HG03558 (cell line): ENCODE measurements at regions not wholly inside any gene's neighbourhood (a gene's known extent, or its start where the extent isn't known, plus 50 kb on each side); places are given as distances from the start of the nearest gene placed in this dataset.
A peak's percentile ranks its signal among the peaks of the same experiment; 100 is the strongest.

Source experiments
- ATAC-seq: cut with Tn5 transposase; IDR thresholded peaks from one replicate; pipeline ENCODE4 v1.9.1; 2021; ENCODE audit warnings: moderate number of reproducible peaks; ENCODE audit not compliant: unreplicated experiment; ENCODE audit errors: extremely low read depth

DNA sequence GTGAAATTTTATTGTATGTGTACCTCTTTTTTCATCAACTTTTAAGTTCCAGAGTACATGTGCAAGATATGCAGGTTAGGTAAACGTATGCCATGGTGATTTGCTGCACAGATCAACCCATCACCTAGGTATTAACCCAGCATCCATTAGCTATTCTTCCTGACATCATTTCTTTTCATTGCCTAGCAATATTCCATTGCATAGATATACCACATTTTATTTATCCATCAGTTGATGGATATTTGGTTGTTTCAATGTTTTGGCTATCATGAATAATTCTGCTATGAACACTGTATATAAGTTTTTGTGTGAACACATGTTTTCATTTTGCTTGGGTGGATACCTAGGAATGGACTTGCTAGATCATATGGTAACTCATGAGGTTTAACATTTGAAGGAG, 439.9 kb upstream of the SOX5 start:
- no peak for ATAC-seq

DNA sequence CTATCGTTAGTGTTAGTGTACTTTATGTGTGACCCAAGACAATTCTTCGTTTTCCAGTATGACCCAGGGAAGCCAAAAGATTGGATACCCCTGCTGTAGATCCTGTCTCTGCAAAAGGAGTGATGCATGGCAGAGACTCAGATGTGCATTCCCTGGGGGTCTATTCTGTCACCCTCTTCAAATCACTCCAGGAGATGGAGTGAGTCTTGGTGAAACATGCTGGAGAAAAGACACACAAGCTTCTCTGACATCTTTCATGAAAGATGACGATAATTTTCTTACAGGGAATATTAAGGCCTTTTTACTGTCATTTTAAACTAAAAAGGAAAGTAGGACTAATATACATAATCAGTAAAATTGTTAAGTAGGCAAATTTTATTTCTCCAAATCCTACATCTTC, 437.9 kb upstream of the SOX5 start:
- no peak for ATAC-seq

DNA sequence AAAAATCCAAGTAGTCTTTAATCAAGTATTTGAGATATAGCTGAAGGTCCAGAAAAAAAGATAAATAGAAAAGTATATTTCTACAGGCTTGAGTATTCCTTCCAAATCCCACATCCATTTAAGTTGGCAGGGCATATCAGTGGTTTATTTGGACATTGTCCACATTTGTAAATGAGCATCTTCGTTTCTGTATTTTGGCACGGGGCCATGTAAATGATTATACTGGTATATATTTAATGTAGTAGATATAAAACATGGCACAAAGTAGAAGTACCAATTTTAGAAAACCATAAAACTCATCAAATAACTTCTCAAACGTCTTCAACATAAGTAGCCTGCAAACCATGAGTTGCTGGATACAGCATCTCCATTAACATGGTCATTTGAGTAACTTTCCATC, 437.4 kb upstream of the SOX5 start:
- ATAC-seq: no peak

DNA sequence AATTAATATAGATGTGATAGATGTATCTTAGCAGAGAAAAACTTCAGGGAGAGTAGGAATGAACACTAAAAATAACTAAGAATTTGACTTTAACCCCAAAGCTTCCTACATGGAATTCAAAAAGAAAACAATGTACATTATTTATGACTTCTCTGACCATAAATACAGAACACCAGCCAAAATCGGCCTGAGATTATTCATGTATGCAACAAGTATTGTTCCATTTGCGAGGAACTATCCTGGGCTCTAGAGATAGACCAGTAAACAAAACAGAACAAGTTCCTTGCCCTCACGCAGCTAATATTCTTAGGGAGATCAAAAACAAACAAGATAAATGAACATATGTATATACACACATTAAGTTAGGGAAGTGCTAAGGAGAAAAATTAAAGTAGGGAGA, 432.3 kb upstream of the SOX5 start:
- no peak for ATAC-seq

DNA sequence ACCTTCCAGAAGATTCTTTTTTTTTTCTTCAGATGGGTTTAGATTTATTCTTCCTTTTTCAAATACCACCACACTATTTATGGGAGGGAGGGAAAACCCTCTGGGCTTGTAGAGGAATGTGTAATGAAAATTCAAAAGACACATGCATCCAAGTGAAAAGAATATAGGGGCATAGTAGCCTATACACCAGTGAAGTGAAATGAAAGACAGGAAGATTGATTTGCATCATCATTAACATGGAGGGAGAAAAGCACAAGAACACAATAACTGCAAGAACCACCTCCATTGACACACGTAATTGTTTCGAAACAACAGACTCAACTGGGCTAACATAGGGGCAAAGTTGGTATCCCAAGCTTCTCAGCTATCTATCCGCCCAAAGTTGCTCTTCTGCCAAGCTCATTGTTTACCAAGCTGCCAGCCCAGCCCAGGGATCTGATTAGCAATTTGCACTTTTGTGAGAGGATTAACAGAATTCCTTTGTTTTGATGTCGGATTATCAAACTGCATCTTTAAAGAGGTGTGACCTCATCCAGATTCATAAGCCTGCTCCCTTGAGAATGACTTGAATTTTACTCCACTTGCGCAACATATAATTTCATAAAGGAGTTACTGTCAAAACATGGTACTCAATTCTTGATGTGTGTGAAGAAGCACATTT, 430.5 kb upstream of the SOX5 start:
- no peak for ATAC-seq

DNA sequence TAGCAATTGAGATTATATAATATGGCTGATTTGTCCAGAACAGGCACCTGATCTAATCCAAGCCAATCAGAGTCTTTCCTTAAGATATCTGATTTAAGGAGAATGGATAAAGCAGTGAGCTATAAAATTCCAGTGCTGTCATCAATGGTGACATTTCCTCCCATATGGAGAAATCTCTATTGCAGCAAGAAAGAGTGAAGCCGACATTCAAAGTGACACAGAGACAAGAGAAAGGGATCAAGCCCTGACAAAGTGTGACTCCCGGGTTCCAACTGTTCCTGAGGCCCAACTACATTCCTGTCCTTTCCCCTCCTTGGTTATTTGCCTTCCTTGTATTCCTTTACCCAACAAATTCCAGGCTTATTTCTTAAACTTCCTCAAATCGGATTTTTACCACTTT, 430.0 kb upstream of the SOX5 start:
- no peak for ATAC-seq

DNA sequence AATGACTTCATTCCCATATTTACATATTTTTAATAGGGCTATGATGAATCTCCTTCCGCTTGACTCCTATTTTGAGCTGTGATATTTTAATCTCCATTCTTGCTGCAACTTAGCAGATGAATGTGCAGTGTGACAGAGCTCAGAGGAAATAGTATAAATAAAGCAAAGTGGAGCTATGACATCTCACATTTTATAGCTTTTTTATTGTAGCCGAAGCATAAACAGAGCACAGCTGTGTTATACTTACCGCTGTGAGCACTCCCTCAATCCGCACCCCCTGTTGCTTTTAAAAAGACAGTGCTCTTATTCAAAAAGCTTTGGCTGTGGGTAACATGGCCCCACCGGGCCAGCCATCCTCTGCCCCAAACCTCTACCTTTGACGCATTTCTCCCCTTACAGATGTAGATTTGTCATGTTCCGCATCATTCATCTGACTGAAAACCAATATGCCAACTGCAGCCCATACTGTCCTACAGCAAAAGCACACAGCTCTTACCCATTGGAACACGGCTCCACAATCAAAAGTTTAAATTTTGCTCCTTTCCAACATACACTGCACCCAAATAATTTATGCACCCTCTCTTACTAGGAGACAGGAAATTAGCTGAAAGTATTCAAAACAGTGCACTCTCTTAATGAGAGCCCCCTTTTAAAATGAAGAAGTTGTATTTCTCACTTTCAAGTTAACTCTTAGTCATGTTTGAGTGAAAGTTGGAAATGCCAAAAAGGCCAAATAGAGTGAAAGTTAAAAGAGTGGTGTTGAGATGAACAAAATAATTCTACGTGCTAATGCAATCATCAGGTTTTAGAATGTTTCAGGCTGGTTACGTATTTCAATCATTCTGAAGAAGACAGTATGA, 429.3 kb upstream of the SOX5 start:
- peak; percentile 84 for ATAC-seq

DNA sequence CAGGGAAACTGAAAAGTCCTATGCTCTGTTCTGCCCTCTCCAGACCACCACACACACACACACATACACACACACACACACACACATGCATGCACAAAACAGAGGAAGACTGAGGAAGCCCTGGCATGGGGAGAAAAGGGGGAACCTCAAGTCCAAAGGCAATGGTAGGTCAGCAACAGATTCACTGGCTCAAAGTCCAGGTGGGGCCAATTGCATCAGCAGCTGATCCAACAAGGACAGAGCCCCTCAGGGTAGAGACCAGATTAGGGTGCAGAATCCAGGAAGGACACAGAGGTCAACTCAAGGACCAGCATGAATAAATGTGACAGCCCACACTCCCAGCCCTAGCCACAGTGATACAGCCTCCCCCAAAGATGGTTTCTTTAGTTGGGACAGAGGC, 425.0 kb upstream of the SOX5 start:
- no peak for ATAC-seq

DNA sequence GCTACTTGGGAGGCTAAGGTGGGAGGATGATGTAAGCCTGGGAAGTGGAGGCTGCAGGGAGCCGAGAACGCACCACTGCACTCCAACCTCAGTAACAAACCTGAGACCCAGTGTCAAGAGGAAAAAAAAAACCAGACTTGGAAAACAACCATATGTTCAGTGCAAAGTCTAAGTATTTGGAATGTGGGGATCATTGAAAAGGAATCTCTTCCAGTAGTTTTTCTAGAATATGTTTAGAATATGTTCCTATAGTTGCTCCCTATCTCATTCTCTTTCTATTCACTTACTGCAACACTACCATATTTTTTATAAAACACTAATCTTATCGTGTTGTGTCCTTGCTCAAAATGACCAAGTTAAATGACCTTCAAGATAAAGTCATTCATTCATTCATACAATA, 423.5 kb upstream of the SOX5 start:
- no peak for ATAC-seq

DNA sequence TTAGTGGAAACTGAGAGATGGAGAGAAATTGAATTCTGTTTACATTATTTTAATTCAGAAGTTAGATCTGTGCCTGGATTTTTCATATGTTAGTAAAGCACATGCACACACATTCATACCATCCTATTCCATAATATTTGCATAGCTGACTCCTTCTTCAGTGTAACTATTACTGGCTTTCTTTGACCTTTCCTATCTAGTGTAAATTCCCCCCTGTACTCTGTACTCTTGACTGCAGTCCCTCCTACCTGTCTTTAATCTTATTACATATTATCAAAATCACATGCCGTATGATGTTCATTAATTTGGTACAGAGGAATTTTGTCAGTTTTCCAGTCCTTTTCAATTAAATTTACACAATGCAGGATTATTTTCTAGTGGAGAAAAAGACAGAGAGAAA, 417.0 kb upstream of the SOX5 start:
- ATAC-seq: no peak

DNA sequence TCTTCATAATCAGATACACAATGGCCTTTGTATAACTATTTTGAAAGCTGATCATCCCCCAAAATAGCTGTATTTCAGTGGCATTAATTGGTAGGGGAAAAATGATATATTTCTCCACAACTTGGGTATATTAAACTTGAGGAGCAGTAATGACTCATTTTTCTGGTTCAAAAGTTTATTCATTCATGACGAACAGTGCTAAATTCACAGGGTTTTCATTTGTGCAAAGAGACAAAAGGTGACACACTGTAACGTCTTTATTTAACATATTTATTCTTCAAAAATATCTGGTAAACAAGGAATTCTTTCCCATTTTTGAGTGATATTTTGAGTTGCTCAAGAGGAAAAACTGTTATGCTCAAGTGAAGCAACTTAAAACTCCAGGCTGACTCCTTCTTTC, 415.5 kb upstream of the SOX5 start:
- ATAC-seq: no peak

DNA sequence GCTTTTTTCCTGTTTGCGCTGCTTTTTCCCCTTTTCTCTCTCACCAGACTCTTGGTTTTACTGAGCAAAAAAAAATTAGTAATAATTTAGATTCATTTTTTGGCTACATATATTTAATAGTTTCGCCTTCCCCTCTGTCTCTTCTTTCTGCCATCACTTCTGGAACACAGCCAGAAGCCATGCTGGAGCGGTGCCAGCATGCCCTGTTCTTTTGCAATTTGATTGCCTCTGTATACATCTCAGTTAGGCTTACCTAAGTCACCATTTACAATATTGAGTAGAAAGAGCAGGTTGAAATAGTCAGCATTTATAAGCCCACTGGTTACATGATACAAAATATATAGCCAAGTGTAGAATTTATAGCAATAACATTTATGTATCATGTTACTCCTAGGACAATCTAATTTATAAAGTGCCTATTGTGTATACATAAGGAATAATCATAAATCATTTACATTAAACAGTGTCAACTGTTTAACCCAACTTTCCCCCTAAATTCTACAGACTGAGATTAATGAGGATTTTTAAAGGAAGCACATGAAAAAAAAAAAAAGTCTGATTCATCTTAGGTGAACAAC, 413.8 kb upstream of the SOX5 start:
- ATAC-seq: no peak

DNA sequence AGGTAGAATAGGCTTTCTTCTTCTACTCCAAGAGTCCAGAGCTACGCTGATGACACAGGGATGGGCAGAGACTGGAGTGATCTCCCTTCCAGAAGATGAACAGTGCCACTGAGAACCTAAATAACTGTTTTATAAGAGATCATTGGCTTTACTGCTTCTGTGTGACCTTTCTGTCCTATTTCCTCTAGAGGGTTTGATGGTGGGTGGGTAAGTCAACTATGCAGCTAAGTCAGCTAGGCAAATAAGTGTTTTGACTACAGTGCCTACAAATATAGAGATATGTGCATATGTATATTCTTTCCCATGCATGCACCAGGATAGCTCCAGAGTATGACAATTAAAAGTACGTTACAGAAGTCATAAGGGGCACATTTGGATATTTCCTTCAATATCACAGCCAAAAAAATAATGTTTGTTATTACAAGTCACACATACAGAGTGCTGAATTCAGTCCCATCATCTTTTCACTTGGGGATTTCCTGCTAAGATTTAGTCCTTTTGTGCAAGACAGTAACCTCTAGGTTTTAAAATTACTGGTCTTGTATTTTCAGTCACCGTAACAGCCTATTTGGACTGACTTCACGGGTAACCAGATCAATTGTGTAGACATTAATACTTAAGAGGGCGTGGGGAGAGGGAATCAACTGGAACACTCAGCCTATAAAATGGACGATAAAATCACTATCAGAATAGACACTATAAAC, 412.6 kb upstream of the SOX5 start:
- ATAC-seq: no peak

DNA sequence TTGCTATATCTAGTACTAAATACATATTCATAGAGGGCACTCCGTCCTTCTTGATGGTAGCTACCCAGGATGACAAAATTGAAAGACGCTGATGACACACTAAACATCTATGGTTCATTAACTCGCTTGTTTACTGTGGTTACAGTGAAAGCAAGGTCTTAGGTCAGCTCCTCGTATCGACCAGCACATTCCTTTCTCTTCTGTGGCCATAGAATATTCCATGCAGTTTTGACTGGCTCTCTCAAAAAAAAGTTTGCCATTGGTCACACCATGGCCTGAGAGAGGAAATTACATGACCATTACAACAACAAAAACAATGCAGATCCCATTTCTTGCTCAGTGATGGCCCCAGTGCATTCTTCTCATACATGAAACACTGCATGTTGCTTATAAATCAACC, 411.4 kb upstream of the SOX5 start:
- ATAC-seq: peak; percentile 62

DNA sequence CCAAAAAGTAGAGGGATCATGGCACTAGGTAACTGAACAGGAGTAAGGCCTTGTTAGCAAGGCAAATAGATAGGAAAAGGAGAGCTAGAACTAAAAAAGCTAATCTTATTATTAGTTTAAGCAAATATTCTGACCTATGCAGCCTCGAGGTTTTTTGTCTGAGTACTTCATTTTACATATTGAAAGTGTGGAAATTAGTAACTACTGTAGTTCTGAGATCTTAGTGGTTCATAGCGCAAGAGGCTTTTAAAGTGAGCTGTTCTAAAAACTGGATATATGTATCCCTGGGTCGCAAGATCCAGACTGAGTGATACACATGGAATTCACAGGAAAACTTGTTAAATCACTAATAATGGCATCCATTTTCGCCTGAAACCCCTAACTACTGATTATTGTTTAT, 411.0 kb upstream of the SOX5 start:
- ATAC-seq: no peak

DNA sequence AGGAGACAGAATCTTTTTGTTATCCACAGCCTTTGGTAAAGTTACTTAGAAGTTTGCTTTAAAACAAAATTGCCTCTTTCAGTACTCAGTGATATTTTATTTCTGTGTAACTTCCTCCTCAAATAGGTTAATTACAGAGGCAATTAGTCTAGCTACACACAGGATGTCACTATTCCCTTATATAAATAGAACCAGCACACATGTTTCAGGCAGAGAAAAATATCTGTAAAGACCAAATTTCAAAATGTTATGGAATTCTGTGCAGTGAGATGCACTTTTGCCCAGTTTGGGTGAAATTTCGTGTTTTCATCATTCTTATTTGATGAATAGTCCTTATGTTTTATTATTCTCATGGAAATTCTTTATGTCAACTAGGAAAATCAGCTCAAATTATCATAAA, 410.6 kb upstream of the SOX5 start:
- ATAC-seq: no peak

DNA sequence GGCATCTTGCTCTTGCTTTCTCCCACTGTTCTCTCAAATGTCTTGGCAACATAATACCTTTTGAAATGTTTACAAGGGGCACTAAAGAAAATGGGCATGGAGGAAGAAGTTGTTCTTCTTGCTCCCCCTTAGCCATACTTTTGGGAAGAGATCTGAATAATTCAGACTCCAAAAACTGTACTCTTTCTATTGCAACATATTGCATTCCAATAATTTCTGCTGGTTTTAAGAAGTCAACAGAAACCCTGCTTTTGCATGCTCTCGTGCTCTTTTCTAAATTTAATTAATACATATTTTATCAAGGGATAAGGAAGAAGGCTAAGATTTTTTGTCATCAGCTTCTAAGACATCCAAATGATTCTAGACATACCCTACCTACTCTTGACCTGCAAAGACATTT, 409.9 kb upstream of the SOX5 start:
- ATAC-seq: no peak

DNA sequence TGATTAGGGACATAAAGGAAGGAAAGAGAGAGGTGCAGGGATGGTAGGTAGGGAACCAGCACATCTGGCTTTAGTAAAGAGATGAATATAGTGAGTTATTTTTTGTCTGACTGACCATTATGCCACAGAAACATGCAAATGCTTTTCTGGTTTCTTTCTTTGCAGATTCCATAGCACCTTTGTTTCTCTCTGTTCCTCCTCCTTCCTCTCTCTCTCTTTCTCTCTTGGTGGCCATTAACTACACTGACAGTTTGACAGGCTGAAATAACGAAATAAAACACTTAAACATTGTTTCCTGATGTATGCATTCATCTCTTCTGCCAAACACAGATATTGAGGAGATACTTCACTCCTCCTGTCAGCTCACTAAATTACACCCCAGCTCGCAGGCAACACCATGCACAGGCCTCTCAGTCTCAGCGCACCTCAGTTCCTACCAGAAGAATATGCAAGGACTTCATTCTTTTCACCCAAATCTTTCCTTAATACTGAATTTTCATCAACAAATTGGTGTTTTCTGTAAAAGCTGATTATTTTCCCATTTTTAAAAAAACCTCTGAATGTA, 406.9 kb upstream of the SOX5 start:
- peak; percentile 66 for ATAC-seq

DNA sequence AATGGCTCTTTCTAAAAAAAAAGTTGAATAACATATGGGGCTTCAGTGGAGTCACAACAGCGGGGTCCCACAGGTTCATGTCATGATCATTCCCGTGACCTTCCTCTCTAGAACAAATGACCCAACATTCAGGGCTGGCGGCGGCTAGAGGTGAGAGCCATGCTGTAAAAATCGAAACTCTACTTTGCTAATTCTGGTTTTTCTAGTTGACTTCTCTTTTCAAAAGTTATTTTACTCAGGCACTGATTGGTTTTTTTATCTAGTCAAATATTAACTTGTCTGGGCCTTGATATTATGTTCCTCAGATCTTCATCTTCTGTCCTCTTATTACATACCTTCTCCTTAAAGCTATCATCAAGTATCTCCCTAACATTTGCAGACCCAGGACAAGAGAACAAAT, 402.9 kb upstream of the SOX5 start:
- ATAC-seq: no peak

DNA sequence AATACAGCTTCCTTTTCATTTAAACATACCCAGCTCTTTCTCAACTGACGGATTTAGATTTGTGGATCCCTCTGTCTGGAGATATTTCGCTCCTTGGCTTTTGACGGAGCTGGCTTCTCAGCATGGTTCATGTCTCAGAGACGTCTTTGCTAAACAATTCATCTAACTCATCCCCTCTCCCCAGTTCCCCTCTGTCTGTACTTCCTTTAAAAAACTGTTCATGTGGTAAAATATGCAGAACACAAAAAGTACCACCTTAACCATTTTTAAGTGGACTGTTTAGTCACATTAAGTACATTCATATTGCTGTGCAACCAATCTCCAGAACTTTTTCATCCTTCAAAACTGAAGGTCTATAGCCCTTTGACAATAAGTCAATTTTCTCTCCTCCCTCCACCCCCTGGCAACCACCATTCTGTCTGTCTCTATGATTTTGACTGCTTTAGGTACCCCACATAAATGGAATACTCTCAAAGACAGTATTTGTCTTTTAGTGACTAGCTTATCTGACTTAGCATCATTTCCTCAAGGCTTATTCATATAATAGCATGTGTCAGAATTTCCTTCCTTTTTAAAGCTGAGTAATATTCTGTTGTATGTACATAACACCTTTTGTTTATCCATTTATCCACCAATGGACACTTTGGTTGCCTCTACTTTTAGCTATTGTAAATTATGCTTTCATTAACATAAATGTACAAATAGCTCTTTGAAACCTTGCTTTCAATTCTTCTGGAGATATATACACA, 399.8 kb upstream of the SOX5 start:
- ATAC-seq: no peak
